ENCODE measurements at regions not wholly inside any gene's neighbourhood (a gene's known extent, or its start where the extent isn't known, plus 50 kb on each side); places are given as distances from the start of the nearest gene placed in this dataset.
"Not testable (repeated sequence)": the region's sequence is repeated elsewhere in the genome, so short reads cannot be mapped to it uniquely, and the experiment has no call there.

GRCh38 chr20:52054123-52054522, 137.5 kb downstream of the ZFP64 start:
- TF ChIP-seq ZFX (IDR thresholded peaks at IDR 0.05; ENCODE audit: borderline replicate concordance), result no peak
- no peak for TF ChIP-seq CTCF (IDR thresholded peaks at IDR 0.05)
- no peak overlapping the region for H3K27ac ChIP-seq

GRCh38 chr20:52049001-52049731, 142.4 kb downstream of the ZFP64 start:
- H3K27ac ChIP-seq, result no peak overlapping the region
- TF ChIP-seq CTCF (IDR thresholded peaks at IDR 0.05) (no peak), ZFX (IDR thresholded peaks at IDR 0.05; ENCODE audit: borderline replicate concordance) (no peak)

GRCh38 chr20:52047811-52048764, 143.5 kb downstream of the ZFP64 start:
- no peak overlapping the region for H3K27ac ChIP-seq
- TF ChIP-seq ZFX (IDR thresholded peaks at IDR 0.05; ENCODE audit: borderline replicate concordance), result no peak
- TF ChIP-seq CTCF (IDR thresholded peaks at IDR 0.05), result no peak

GRCh38 chr20:52041966-52042365, 149.6 kb downstream of the ZFP64 start:
- H3K27ac ChIP-seq, result no peak overlapping the region
- TF ChIP-seq ZFX (IDR thresholded peaks at IDR 0.05; ENCODE audit: borderline replicate concordance) (no peak), CTCF (IDR thresholded peaks at IDR 0.05) (no peak)

- TF ChIP-seq ZFX (IDR thresholded peaks at IDR 0.05; ENCODE audit: borderline replicate concordance), result no peak
- TF ChIP-seq CTCF (IDR thresholded peaks at IDR 0.05), result no peak
- no peak overlapping the region for H3K27ac ChIP-seq
Observed at GRCh38 chr20:52039790-52040189, 151.8 kb downstream of the ZFP64 start.

- not testable (repeated sequence) for H3K27ac ChIP-seq
Observed at GRCh38 chr20:52038632-52039031, 152.9 kb downstream of the ZFP64 start.

- no peak for TF ChIP-seq CTCF (IDR thresholded peaks at IDR 0.05)
- TF ChIP-seq ZFX (IDR thresholded peaks at IDR 0.05; ENCODE audit: borderline replicate concordance), result no peak
- H3K27ac ChIP-seq, result no peak overlapping the region
Observed at GRCh38 chr20:52037370-52037769, 154.2 kb downstream of the ZFP64 start.

Measured in 22Rv1 (cell line).